ENCODE measurements at regions not wholly inside any gene's neighbourhood (a gene's known extent, or its start where the extent isn't known, plus 50 kb on each side); places are given as distances from the start of the nearest gene placed in this dataset.

- POLR2A ChIA-PET = no interaction called here
- H3K36me3 Mint-ChIP-seq (ENCODE audit: low read depth) = no peaks in the 10 kb centered on the region
- H3K27ac Mint-ChIP-seq = no peak overlapping the region
- CTCF ChIA-PET = no interaction called here
- H3K9me3 Mint-ChIP-seq = no peaks in the 10 kb centered on the region
- no peak overlapping the region for H3K4me3 Mint-ChIP-seq
- DNase-seq = no peak
- H3K27me3 Mint-ChIP-seq = no peaks in the 10 kb centered on the region
- H3K4me1 Mint-ChIP-seq = no peaks in the 10 kb centered on the region
These were observed 521.2 kb downstream of the ZIC1 start for GRCh38 chr3:147930232-147930807.

GRCh38 chr3:147934451-147935180 lies 525.5 kb downstream of the ZIC1 start:
- Mint-ChIP-seq H3K4me3 (no peak overlapping the region), H3K9me3 (no peaks in the 10 kb centered on the region), H3K27ac (no peak overlapping the region), H3K4me1 (no peaks in the 10 kb centered on the region), H3K36me3 (ENCODE audit: low read depth) (no peaks in the 10 kb centered on the region), H3K27me3 (no peaks in the 10 kb centered on the region)
- CTCF ChIA-PET = no interaction called here
- no peak for DNase-seq
- POLR2A ChIA-PET = no interaction called here

GRCh38 chr3:147937341-147937740 lies 528.2 kb downstream of the ZIC1 start:
- H3K27ac Mint-ChIP-seq = no peak overlapping the region
- CTCF ChIA-PET = no interaction called here
- POLR2A ChIA-PET = no interaction called here
- no peaks in the 10 kb centered on the region for H3K36me3 Mint-ChIP-seq (ENCODE audit: low read depth)
- H3K4me1 Mint-ChIP-seq = no peaks in the 10 kb centered on the region
- H3K9me3 Mint-ChIP-seq = no peaks in the 10 kb centered on the region
- no peak overlapping the region for H3K4me3 Mint-ChIP-seq
- no peak for DNase-seq
- no peaks in the 10 kb centered on the region for H3K27me3 Mint-ChIP-seq

- CTCF ChIA-PET = no interaction called here
- no peak overlapping the region for H3K27ac Mint-ChIP-seq
These were observed 528.7 kb downstream of the ZIC1 start for GRCh38 chr3:147937891-147938290.

GRCh38 chr3:147939425-147939824 lies 530.3 kb downstream of the ZIC1 start:
- CTCF ChIA-PET = no interaction called here
- no peak overlapping the region for H3K4me3 Mint-ChIP-seq
- no peak for DNase-seq
- H3K4me1 Mint-ChIP-seq = no peaks in the 10 kb centered on the region
- H3K27me3 Mint-ChIP-seq = no peaks in the 10 kb centered on the region
- H3K36me3 Mint-ChIP-seq (ENCODE audit: low read depth) = no peaks in the 10 kb centered on the region
- no peak overlapping the region for H3K27ac Mint-ChIP-seq
- H3K9me3 Mint-ChIP-seq = no peaks in the 10 kb centered on the region
- POLR2A ChIA-PET = no interaction called here

More at GRCh38 chr3:147937891-147938290, 528.7 kb downstream of the ZIC1 start:
- Mint-ChIP-seq H3K9me3 (no peaks in the 10 kb centered on the region), H3K36me3 (ENCODE audit: low read depth) (no peaks in the 10 kb centered on the region), H3K4me3 (no peak overlapping the region), H3K4me1 (no peaks in the 10 kb centered on the region), H3K27me3 (no peaks in the 10 kb centered on the region)
- no peak for DNase-seq
- POLR2A ChIA-PET = no interaction called here

- Mint-ChIP-seq H3K4me1 (no peaks in the 10 kb centered on the region), H3K4me3 (no peak overlapping the region), H3K27ac (no peak overlapping the region), H3K27me3 (no peaks in the 10 kb centered on the region), H3K9me3 (no peaks in the 10 kb centered on the region), H3K36me3 (ENCODE audit: low read depth) (no peaks in the 10 kb centered on the region)
- POLR2A ChIA-PET = no interaction called here
- no peak for DNase-seq
- CTCF ChIA-PET = no interaction called here
These were observed 530.7 kb downstream of the ZIC1 start for GRCh38 chr3:147939839-147940238.

- ChIA-PET POLR2A (no interaction called here), CTCF (no interaction called here)
- Mint-ChIP-seq H3K4me3 (no peak overlapping the region), H3K27ac (no peak overlapping the region), H3K9me3 (no peaks in the 10 kb centered on the region), H3K4me1 (no peaks in the 10 kb centered on the region), H3K36me3 (ENCODE audit: low read depth) (no peaks in the 10 kb centered on the region), H3K27me3 (no peaks in the 10 kb centered on the region)
- no peak for DNase-seq
These were observed 531.4 kb downstream of the ZIC1 start for GRCh38 chr3:147940405-147941193.

GRCh38 chr3:147941969-147942368 lies 532.8 kb downstream of the ZIC1 start:
- no peak for DNase-seq
- no peaks in the 10 kb centered on the region for H3K9me3 Mint-ChIP-seq
- H3K27me3 Mint-ChIP-seq = no peaks in the 10 kb centered on the region
- H3K27ac Mint-ChIP-seq = no peak overlapping the region
- POLR2A ChIA-PET = no interaction called here
- H3K4me1 Mint-ChIP-seq = no peaks in the 10 kb centered on the region
- no peak overlapping the region for H3K4me3 Mint-ChIP-seq
- CTCF ChIA-PET = no interaction called here
- H3K36me3 Mint-ChIP-seq (ENCODE audit: low read depth) = no peaks in the 10 kb centered on the region

GRCh38 chr3:147943265-147943945 lies 534.2 kb downstream of the ZIC1 start:
- ChIA-PET CTCF (no interaction called here), POLR2A (no interaction called here)
- H3K4me3 Mint-ChIP-seq = no peak overlapping the region
- no peaks in the 10 kb centered on the region for H3K4me1 Mint-ChIP-seq
- H3K27me3 Mint-ChIP-seq = no peaks in the 10 kb centered on the region
- H3K27ac Mint-ChIP-seq = no peak overlapping the region
- H3K36me3 Mint-ChIP-seq (ENCODE audit: low read depth) = no peaks in the 10 kb centered on the region
- no peak for DNase-seq
- no peaks in the 10 kb centered on the region for H3K9me3 Mint-ChIP-seq

GRCh38 chr3:147945968-147946519 lies 536.9 kb downstream of the ZIC1 start:
- no peak overlapping the region for H3K4me3 Mint-ChIP-seq
- no peak for DNase-seq
- no peak overlapping the region for H3K27ac Mint-ChIP-seq
- ChIA-PET POLR2A (no interaction called here), CTCF (no interaction called here)
- H3K27me3 Mint-ChIP-seq = no peaks in the 10 kb centered on the region
- no peaks in the 10 kb centered on the region for H3K4me1 Mint-ChIP-seq
- H3K36me3 Mint-ChIP-seq (ENCODE audit: low read depth) = no peaks in the 10 kb centered on the region
- H3K9me3 Mint-ChIP-seq = no peaks in the 10 kb centered on the region

- H3K36me3 Mint-ChIP-seq (ENCODE audit: low read depth) = no peaks in the 10 kb centered on the region
- no peaks in the 10 kb centered on the region for H3K4me1 Mint-ChIP-seq
- ChIA-PET POLR2A (no interaction called here), CTCF (no interaction called here)
- no peak for DNase-seq
- H3K27ac Mint-ChIP-seq = no peak overlapping the region
- H3K9me3 Mint-ChIP-seq = peaks cover 7% of the 10 kb centered on the region
- no peaks in the 10 kb centered on the region for H3K27me3 Mint-ChIP-seq
- no peak overlapping the region for H3K4me3 Mint-ChIP-seq
These were observed 547.5 kb downstream of the ZIC1 start for GRCh38 chr3:147956615-147957014.

GRCh38 chr3:147958754-147959153 lies 549.6 kb downstream of the ZIC1 start:
- H3K27me3 Mint-ChIP-seq = no peaks in the 10 kb centered on the region
- no peaks in the 10 kb centered on the region for H3K36me3 Mint-ChIP-seq (ENCODE audit: low read depth)
- no peak for DNase-seq
- no peak overlapping the region for H3K27ac Mint-ChIP-seq
- ChIA-PET POLR2A (no interaction called here), CTCF (no interaction called here)
- H3K4me3 Mint-ChIP-seq = no peak overlapping the region
- H3K9me3 Mint-ChIP-seq = peaks cover 7% of the 10 kb centered on the region
- no peaks in the 10 kb centered on the region for H3K4me1 Mint-ChIP-seq

- Mint-ChIP-seq H3K27me3 (no peaks in the 10 kb centered on the region), H3K4me1 (no peaks in the 10 kb centered on the region), H3K9me3 (peaks cover 7% of the 10 kb centered on the region), H3K27ac (no peak overlapping the region), H3K36me3 (ENCODE audit: low read depth) (no peaks in the 10 kb centered on the region), H3K4me3 (no peak overlapping the region)
- ChIA-PET CTCF (no interaction called here), POLR2A (no interaction called here)
- no peak for DNase-seq
These were observed 551.6 kb downstream of the ZIC1 start for GRCh38 chr3:147960786-147961185.

Measured in activated CD4-positive, alpha-beta memory T cell treated with anti-CD3 and anti-CD28 coated beads, Interleukin-2, amount 10 ng/mL, durations not matched to agents 7 days and 5 days (primary cell).